Lower leg skin (tissue), 4 donors: ENCODE measurements at regions not wholly inside any gene's neighbourhood (a gene's known extent, or its start where the extent isn't known, plus 50 kb on each side); places are given as distances from the start of the nearest gene placed in this dataset.

Experiments used
- DNase-seq, 2 donors: peaks; one replicate each; pipeline ENCODE4 v3.0.0-alpha.2; 2019; ENCODE audit warnings: low spot score in 2 of 2
- H3K4me3 ChIP-seq: fragments of 200-600 bp; sonication (generic); 2 replicates; pipeline ENCODE4 v1.5.1; 2017; ENCODE audit warnings: mild to moderate bottlenecking, low read depth; ENCODE audit not compliant: poor library complexity, severe bottlenecking
- POLR2A ChIP-seq, 2 donors: fragments of 450-650 bp; IDR thresholded peaks; one replicate each; pipeline ENCODE4 v1.6.1; 2016 to 2017; ENCODE audit warnings: antibody characterized with exemption in 2 of 2, mild to moderate bottlenecking in 1 of 2, moderate library complexity in 1 of 2
- WGBS, 2 donors: methylation state at CpG; one replicate each; pipeline ENCODE4 v1.1.5; 2018; 5-methylcytosine and 5-hydroxymethylcytosine counted together
- intact Hi-C: fragments of 100-400 bp; cut with DNase I; formaldehyde crosslinking; loops from one replicate; pipeline ENCODE4 v1.15.0; 2023; ENCODE audit warnings: low total_unique reads
- TF ChIP-seq, protein P1 (sequence below), 3 donors: fragments of 450-650 bp; IDR thresholded peaks; one replicate each; pipeline ENCODE4 v1.5.1; 2016; ENCODE audit warnings: antibody characterized with exemption in 3 of 3, mild to moderate bottlenecking in 3 of 3, moderate library complexity in 2 of 3

DNA sequence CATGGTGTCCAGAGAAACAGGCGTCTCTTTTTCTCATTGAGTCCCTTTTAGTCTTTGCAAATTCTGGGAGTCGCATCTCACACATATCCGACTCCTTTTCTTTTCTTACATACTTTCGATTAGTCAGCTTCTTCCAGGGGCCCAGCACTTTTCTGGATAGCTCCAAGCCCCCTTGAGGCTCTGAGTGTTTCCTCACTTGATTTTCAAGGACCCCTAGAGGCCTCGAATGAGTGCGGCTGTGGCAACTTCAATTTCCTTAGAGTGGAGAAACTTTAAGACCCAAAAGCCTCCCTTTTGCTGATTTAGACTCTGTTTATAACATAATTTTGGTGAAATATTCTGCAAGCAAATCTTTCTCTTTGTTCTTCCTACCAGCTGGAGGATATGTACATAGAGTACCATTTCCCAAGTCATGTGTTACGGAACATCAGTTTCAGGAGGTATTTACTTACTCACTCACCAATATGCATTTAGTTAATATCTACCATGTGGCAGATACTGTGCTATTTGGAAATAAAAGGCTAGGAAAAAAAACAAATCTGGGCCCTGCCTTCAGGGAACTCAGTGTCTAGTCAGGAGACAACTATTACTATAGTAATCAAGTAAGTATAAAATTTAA lies 555.2 kb downstream of the REEP3 start:
- WGBS, 2 donors: 75 to 77% methylated on average over 7 of the region's 7 CpGs
- intact Hi-C loops: loop anchor here (5.0 kb wide), 1 partner anchor 634 kb away; no protein-coding TSS in a partner anchor
- no peak for DNase-seq
- H3K4me3 ChIP-seq: no peak overlapping the region
- TF ChIP-seq, protein P1, sequence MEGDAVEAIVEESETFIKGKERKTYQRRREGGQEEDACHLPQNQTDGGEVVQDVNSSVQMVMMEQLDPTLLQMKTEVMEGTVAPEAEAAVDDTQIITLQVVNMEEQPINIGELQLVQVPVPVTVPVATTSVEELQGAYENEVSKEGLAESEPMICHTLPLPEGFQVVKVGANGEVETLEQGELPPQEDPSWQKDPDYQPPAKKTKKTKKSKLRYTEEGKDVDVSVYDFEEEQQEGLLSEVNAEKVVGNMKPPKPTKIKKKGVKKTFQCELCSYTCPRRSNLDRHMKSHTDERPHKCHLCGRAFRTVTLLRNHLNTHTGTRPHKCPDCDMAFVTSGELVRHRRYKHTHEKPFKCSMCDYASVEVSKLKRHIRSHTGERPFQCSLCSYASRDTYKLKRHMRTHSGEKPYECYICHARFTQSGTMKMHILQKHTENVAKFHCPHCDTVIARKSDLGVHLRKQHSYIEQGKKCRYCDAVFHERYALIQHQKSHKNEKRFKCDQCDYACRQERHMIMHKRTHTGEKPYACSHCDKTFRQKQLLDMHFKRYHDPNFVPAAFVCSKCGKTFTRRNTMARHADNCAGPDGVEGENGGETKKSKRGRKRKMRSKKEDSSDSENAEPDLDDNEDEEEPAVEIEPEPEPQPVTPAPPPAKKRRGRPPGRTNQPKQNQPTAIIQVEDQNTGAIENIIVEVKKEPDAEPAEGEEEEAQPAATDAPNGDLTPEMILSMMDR (IDR thresholded peaks at IDR 0.05): no peak
- TF ChIP-seq POLR2A (IDR thresholded peaks at IDR 0.05): no peak

DNA sequence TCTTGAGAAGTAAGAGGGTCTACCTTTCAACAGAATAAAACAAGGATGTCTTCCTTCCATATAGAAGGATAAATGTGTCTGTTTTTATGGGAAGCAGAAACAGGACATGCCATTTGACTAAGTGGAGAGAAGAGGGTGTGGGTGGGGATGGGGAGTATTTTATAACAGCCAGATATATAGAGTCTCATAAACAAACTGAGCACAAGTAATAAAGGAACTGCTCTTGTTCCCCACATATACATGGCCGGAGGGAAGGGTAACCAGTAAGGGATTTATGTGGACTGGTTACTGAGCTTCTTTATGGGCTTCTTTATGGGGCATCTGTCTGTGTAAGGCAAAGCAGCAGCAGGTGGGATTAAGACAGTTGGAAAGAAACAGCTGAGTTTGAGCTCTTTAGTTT lies 558.1 kb downstream of the REEP3 start:
- intact Hi-C loops: loop anchor here (5.0 kb wide), 1 partner anchor 637 kb away; no protein-coding TSS in a partner anchor
- WGBS, 2 donors: 63 to 64% methylated on average over 1 of the region's 1 CpG
- DNase-seq: no peak
- TF ChIP-seq, protein P1 (IDR thresholded peaks at IDR 0.05): no peak
- no peak for TF ChIP-seq POLR2A (IDR thresholded peaks at IDR 0.05)
- H3K4me3 ChIP-seq: no peak overlapping the region

DNA sequence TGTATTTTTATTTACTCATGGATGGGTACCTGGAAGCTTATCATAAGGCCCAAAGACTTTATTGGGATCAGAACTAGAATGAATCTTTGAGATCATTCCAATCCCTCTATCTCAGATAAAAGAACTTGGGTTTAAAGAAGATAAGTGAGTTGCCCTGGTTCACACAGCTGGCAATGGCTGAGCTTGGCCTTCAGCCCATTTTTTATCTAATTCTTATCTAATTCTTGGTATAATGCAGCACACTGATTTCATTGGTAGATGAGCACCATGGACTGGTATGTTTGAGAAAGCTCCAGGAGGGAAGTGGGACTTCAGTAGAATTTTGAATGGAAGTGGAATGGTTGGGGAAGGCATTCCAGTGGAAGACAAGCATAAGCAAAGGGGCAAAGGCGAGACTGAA lies 558.9 kb downstream of the REEP3 start:
- no peak for TF ChIP-seq POLR2A (IDR thresholded peaks at IDR 0.05)
- TF ChIP-seq, protein P1 (IDR thresholded peaks at IDR 0.05): no peak
- WGBS, 2 donors: 85 to 91% methylated on average over 1 of the region's 1 CpG
- intact Hi-C loops: no loop called here
- DNase-seq: no peak
- no peak overlapping the region for H3K4me3 ChIP-seq

DNA sequence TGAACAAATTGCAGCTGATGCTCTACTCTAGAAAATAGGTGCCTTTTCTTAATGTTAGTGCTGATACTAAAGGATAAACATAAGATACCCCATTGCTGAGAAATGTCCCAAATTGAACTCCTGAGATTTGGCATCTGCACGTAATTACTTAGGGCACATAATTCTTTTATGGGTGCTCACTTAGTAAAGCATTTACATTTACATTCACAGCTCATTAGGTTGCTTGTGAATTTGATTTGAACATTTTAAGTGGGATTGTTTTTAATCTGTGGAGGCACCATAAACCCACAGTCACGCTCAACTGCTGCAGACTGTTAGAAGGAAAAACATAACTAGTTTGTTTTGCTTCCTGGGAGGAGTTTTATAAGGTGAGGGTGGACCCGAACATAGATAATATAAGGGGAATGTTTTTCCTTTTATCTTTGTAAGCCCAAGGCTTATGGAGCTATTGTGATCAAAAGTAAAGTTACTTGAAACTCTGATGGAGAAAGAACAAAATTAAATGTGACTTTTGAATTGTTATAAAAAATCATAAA lies 560.8 kb downstream of the REEP3 start:
- WGBS, 2 donors: 57 to 71% methylated on average over 3 of the region's 3 CpGs
- DNase-seq: no peak
- TF ChIP-seq POLR2A (IDR thresholded peaks at IDR 0.05): no peak
- TF ChIP-seq, protein P1 (IDR thresholded peaks at IDR 0.05): no peak
- intact Hi-C loops: no loop called here
- no peak overlapping the region for H3K4me3 ChIP-seq

DNA sequence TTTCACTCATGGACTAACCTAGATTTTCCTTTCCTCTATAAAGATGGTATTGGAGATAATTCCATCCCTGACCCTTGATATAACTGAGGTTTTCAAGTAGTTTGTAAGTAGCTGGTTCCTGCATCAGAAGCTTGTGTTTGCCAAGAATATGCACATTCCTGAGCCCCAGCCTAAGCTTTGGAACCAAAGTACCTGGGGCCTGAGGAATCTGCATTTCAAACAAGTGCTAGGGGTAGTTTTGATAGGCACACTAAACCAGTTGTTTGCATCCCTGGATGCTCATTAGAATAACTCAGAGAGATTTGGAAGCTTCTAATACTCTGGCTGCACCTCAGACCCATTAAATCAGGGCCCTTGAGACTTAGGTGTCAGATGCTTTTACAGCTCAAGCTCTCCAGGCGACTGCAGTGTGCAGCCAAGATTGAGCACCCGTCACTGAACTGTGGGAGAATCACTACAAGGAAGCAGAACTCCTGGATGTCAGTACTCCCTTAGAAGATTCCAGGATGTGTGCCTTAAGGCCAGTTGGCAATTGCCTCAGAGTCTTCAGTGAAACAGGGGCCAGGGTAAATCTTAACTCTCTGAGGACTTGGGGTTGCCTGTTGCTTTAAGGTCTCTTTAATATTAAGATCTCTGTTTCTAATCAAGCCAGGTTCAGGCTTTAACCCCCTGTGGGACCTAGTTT lies 565.0 kb downstream of the REEP3 start:
- no peak overlapping the region for H3K4me3 ChIP-seq
- intact Hi-C loops: no loop called here
- 56 to 60% methylated on average over 2 of the region's 2 CpGs for WGBS, 2 donors
- no peak for DNase-seq
- TF ChIP-seq, protein P1 (IDR thresholded peaks at IDR 0.05): no peak
- no peak for TF ChIP-seq POLR2A (IDR thresholded peaks at IDR 0.05)
